GM12873 (cell line): ENCODE measurements at regions not wholly inside any gene's neighbourhood (a gene's known extent, or its start where the extent isn't known, plus 50 kb on each side); places are given as distances from the start of the nearest gene placed in this dataset.

Source experiments
- CTCF ChIP-seq: IDR thresholded peaks from 2 replicates; pipeline ENCODE4 v1.5.1; 2012; ENCODE audit warnings: low read depth, mild to moderate bottlenecking, moderate library complexity, low read length, control low read depth; ENCODE audit not compliant: insufficient read depth; ENCODE audit errors: missing control alignments

GRCh38 chr3:162348912-162349311 is 852.3 kb downstream of the OTOL1 start:
- TF ChIP-seq CTCF: no peak

- TF ChIP-seq CTCF: no peak
Measured at GRCh38 chr3:162353414-162353813, 856.8 kb downstream of the OTOL1 start.

- TF ChIP-seq CTCF: no peak
Measured at GRCh38 chr3:162354356-162354755, 857.7 kb downstream of the OTOL1 start.

- TF ChIP-seq CTCF: no peak
Measured at GRCh38 chr3:162365066-162365719, 868.6 kb downstream of the OTOL1 start.

GRCh38 chr3:162366166-162366766 is 869.7 kb downstream of the OTOL1 start:
- TF ChIP-seq CTCF: no peak

GRCh38 chr3:162367429-162368260 is 871.0 kb downstream of the OTOL1 start:
- no peak for TF ChIP-seq CTCF

GRCh38 chr3:162368417-162368816 is 871.8 kb downstream of the OTOL1 start:
- TF ChIP-seq CTCF: no peak
